ENCODE measurements at regions not wholly inside any gene's neighbourhood (a gene's known extent, or its start where the extent isn't known, plus 50 kb on each side); places are given as distances from the start of the nearest gene placed in this dataset.

GRCh38 chr3:76645724-76646123, 394.2 kb upstream of the ROBO2 start:
- no peak for TF ChIP-seq CTCF (IDR thresholded peaks at IDR 0.05)
- TF ChIP-seq POLR2A (IDR thresholded peaks at IDR 0.05): no peak
